H4 (cell line): ENCODE measurements at regions not wholly inside any gene's neighbourhood (a gene's known extent, or its start where the extent isn't known, plus 50 kb on each side); places are given as distances from the start of the nearest gene placed in this dataset.
A peak's percentile ranks its signal among the peaks of the same experiment; 100 is the strongest.

ENCODE experiments used
- DNase-seq: peaks from one replicate; pipeline ENCODE4 v3.0.0-alpha.2; 2015; ENCODE audit warnings: low spot score

- peak; percentile 60 for DNase-seq
Observed at GRCh38 chr17:77882481-77883212, 75.9 kb upstream of the TNRC6C start.

- DNase-seq = no peak
Observed at GRCh38 chr17:77883213-77883650, 75.3 kb upstream of the TNRC6C start.

- DNase-seq = no peak
Observed at GRCh38 chr17:77884019-77884418, 74.5 kb upstream of the TNRC6C start.

GRCh38 chr17:77884967-77885641, 73.4 kb upstream of the TNRC6C start:
- DNase-seq = no peak

GRCh38 chr17:77885678-77886386, 72.7 kb upstream of the TNRC6C start:
- no peak for DNase-seq

GRCh38 chr17:77886387-77886728, 72.1 kb upstream of the TNRC6C start:
- DNase-seq = no peak

GRCh38 chr17:77887110-77887463, 71.4 kb upstream of the TNRC6C start:
- DNase-seq = no peak

- DNase-seq = peak; percentile 71
Observed at GRCh38 chr17:77887464-77888241, 70.8 kb upstream of the TNRC6C start.

GRCh38 chr17:77888242-77889134, 70.0 kb upstream of the TNRC6C start:
- DNase-seq = no peak

GRCh38 chr17:77889135-77889505, 69.4 kb upstream of the TNRC6C start:
- no peak for DNase-seq

GRCh38 chr17:77889866-77890760, 68.4 kb upstream of the TNRC6C start:
- no peak for DNase-seq

- no peak for DNase-seq
Observed at GRCh38 chr17:77890771-77891170, 67.7 kb upstream of the TNRC6C start.

- DNase-seq = no peak
Observed at GRCh38 chr17:77891602-77892001, 66.9 kb upstream of the TNRC6C start.

GRCh38 chr17:77892031-77892430, 66.5 kb upstream of the TNRC6C start:
- DNase-seq = no peak

- no peak for DNase-seq
Observed at GRCh38 chr17:77892469-77893143, 65.9 kb upstream of the TNRC6C start.

- DNase-seq = no peak
Observed at GRCh38 chr17:77893144-77894044, 65.1 kb upstream of the TNRC6C start.

- no peak for DNase-seq
Observed at GRCh38 chr17:77894126-77894956, 64.2 kb upstream of the TNRC6C start.
